Left colon (tissue), 2 donors: ENCODE measurements at regions not wholly inside any gene's neighbourhood (a gene's known extent, or its start where the extent isn't known, plus 50 kb on each side); places are given as distances from the start of the nearest gene placed in this dataset.

Experiments
- ATAC-seq: fragments of 200-7000 bp; cut with Tn5 transposase; one replicate; pipeline ENCODE4 v1.9.1; 2020; ENCODE audit warnings: mild to moderate bottlenecking, moderate library complexity
- DNase-seq, 2 donors: peaks; one replicate each; pipeline ENCODE4 v3.0.0-alpha.2; 2020
- intact Hi-C, 2 donors: fragments of 100-400 bp; cut with DNase I in 1 of 2; cut with micrococcal nuclease in 1 of 2; formaldehyde crosslinking; loops; one replicate each; pipeline versions ENCODE4 v1.11.2 to v1.14.0; 2022; cut with DNase I, micrococcal nuclease
- donor health status: DM: no; HTN: no; CAD: no.
- donor health status: DM: yes; HTN: yes; CAD: no.

DNA sequence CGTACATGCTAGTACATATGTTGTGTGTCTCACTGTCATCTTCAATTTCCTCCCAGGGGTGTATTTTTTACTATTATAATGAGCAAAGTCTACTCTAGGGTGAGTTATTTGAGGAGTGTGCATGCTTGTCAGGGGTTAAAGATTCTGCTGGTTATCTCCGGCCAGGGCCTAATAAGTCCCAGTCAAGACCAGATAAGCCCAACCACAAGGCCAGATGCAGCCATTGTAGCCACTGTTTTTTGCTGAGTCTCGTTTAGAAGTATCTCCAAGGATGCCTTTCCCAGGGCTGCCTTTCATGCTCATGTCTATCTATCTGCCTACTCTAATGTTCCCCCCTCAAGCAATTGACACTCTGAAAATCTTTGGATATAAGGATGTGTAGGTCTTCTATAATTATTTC is 300.5 kb downstream of the IPO8 start:
- no peak for ATAC-seq
- intact Hi-C loops: no loop called here

GRCh38 chr12:30391766-30392366 is 303.8 kb downstream of the IPO8 start:
- ATAC-seq: no peak
- intact Hi-C loops: no loop called here

More for the DNA sequence above, 300.5 kb downstream of the IPO8 start:
- DNase-seq: no peak

GRCh38 chr12:30385706-30386105 is 310.0 kb downstream of the IPO8 start:
- intact Hi-C loops: no loop called here
- DNase-seq: no peak

More at GRCh38 chr12:30391766-30392366, 303.8 kb downstream of the IPO8 start:
- no peak for DNase-seq

DNA sequence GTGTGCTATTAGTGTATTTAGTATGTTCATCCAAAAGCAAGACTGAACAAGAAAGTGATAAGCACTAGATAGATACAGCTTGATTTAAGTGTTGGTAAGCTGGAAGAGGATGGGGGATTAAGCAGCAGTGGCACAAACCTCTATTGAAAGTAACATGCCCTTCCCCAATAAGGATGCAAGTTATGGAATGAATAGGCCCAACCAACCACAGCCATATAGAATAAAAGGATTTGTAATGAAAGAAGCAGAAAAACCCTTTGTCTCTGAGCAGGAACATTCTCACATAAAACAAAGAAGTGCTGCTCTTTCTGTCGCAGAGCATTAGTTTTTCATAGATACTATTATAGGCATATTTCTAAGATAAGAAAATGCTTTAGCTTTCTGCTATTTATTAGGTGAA is 310.7 kb downstream of the IPO8 start:
- intact Hi-C loops: no loop called here
- DNase-seq: no peak
- no peak for ATAC-seq

More at GRCh38 chr12:30385706-30386105, 310.0 kb downstream of the IPO8 start:
- no peak for ATAC-seq

GRCh38 chr12:30378307-30378706 is 317.4 kb downstream of the IPO8 start:
- no peak for ATAC-seq

DNA sequence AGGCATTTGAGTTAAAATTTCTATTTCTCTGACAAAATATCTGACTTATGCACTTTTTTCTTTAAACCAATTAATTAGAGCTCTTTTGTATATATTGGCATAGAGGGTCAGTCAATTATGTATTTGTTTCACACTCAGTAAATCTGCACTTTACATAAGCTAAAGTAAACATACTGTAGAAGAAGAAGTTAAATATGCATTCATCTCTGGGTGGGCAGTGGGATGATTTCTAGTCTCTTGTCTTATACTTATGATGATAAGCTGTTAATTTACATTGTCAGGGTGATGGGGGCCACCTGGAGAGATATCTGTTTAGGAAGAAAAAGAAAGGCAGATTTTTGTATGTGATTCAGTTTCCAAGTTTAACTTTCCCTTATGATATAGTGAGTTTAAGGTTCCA is 330.8 kb downstream of the IPO8 start:
- intact Hi-C loops: no loop called here
- ATAC-seq (no peak), DNase-seq (no peak)

More at GRCh38 chr12:30378307-30378706, 317.4 kb downstream of the IPO8 start:
- no peak for DNase-seq
- intact Hi-C loops: no loop called here

DNA sequence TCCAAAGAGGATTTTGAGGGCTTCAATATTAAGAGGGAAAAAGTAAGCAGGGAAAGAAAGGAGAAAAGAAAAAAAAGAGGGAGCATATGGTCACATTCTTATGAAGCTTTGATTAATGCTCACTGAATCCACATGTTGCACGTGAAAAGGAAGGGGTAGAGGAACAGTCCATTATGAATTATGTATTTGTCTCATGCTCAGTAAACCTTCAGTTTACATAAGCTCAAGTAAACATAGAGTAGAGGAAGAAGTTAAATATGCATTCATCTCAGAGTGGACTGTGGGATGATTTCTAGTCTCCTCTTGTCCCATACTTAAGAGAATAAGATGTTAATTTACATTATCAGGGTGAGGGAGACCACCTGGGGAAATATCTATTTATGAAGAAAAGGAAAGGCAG is 334.5 kb downstream of the IPO8 start:
- intact Hi-C loops: no loop called here
- DNase-seq: no peak

DNA sequence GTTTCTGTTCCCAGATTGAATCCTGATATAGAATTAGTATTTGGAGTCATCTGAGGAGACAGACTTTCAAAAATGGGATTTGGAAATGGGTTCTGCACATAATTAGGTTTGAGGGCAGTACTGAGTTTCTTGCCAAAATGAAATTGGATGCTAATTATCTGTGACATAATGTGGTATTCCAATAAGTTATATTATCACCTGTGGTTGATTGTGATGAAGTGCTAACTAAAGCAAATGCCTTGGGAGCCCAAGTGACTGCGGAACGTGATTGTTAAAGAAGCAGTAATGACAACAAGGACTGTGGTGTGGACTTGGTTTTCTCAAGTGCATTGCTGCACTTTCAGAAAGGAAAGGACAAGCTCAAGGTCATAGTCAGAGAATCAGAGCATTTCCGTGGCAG is 337.0 kb downstream of the IPO8 start:
- ATAC-seq (no peak), DNase-seq (no peak)
- intact Hi-C loops: no loop called here

More for the DNA sequence above, 334.5 kb downstream of the IPO8 start:
- no peak for ATAC-seq

GRCh38 chr12:30357766-30358490 is 337.7 kb downstream of the IPO8 start:
- intact Hi-C loops: no loop called here
- DNase-seq: no peak
- ATAC-seq: no peak

DNA sequence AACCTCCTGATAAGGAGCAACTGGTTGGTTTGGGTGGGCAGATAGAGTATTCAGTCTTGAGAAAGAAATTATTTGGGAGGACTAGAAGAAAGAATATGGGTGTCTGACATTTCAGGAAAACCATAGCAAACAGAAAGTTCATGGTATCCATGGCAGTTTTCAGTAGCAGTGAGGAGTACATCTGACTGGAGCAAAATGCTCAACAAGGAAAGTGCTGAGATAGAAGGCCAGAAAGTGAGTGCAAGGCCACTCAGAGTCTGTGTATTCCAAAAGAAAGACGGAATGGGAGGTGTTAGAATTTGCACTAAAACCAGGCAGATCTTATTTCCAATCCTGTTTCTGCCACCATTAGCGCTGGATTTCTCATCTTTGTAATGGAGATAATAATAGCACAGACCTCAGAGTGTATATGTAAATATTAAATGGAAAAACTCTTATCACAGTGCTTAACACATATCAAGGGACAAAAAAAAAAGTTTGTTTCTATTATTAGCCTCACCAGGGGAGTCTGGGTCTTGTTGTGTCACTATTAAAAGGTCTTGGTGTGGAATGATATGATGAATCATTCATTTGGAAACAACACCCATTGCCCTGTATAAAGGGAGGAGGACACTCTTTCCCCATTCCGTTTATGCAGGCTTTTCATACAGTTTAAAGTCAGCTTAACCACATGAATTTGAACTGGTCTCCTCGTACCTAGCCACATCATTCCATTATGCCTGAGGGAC is 349.8 kb downstream of the IPO8 start:
- intact Hi-C loops: no loop called here
- no peak for ATAC-seq
- DNase-seq: no peak

GRCh38 chr12:30330565-30330964 is 365.1 kb downstream of the IPO8 start:
- ATAC-seq: no peak
- intact Hi-C loops: no loop called here
- DNase-seq: no peak

- DNase-seq: no peak
- intact Hi-C loops: no loop called here
- no peak for ATAC-seq
Measured at GRCh38 chr12:30329281-30329680, 366.4 kb downstream of the IPO8 start.

DNA sequence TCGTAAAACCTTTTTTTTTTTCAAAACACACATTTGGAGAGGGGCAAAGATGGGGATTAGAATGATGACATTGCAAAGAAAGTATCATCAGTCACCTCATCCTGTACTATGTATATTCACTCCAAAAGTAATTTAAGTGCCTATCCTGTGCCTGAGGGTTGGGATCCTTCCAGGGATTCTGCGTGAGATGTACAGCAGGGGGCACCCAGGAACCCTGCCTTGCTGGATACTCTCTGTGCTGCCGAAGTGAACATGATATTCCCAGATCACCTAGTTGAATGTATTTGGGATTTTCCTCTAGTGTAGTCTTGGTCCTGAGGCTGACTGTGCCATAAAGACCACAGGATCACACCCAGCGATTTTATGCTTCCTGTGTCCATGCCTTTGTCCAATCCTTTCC is 372.7 kb downstream of the IPO8 start:
- DNase-seq (no peak), ATAC-seq (no peak)
- intact Hi-C loops: no loop called here

- intact Hi-C loops: no loop called here
- ATAC-seq (no peak), DNase-seq (no peak)
Measured at GRCh38 chr12:30320561-30320960, 375.1 kb downstream of the IPO8 start.

GRCh38 chr12:30314506-30315100 is 381.1 kb downstream of the IPO8 start:
- ATAC-seq (no peak), DNase-seq (no peak)
- intact Hi-C loops: no loop called here

DNA sequence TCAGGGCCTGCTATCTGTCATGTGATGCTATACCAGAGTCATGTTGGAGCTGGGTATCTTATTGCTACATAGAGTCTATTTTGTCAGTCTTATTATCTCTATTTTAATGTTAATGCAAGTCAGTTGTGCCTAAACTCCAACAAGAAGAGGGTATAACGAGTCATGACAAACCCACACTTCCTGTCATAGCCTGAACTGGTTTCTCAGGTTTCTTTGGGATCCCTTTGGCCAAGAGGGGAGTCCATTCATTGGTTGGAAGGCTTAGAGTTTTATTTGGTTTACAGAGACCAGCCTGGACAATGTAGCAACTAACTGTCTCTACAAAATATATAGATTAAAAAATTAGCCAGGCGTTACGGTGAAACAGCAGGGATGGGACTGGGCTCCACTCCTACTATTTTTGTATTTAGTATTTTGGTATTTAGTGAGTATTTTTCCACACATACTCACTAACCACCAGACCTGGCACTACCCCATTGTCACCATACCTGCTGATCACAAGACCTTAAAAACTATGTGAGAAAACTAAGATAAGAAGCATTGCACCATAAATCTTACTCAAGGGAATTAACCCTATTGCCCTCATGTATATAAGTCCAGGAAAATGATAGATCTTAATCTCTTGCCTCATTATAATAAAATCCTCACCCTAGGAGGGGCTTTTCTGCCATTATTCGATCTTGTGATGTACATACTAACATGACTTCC is 387.5 kb downstream of the IPO8 start:
- ATAC-seq (no peak), DNase-seq (no peak)
- intact Hi-C loops: no loop called here

DNA sequence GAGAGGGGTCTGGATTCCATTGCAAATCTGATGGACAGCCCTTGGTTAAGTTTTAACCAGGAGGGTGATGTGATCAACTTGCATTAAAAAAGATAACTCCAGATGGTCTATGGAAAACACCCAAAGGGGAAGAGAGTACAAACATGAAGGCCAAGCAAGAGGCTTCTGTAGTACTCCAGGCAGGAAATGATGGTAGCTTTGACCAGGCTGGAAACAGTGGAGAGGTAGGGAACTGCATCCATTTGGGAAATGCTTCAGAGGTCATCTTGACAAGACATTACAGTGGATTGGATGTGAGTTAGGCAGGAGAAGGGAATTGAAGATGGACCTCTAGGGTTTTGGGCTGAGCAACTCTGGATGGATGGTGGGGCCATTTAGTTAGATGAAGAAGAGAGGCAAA is 391.1 kb downstream of the IPO8 start:
- intact Hi-C loops: no loop called here
- DNase-seq: no peak
- no peak for ATAC-seq

DNA sequence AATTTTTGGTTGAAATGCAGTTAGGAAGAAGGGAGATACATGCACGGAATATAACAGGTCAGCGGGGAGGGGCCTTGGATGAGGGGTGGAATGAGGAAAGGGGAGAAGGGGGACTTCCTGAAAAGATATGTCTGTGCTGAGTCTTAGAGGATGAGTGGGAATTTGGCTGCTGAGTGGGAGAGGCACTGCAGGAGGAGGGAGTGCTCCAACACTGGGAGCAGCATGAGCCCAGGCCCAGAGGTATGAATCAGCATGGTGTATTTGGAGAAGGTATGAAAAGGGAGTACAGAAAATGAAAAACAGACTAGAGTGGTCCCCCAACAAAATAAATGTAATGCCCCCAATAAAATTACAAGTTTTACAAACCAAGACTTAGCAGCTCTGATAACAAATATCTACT is 394.4 kb downstream of the IPO8 start:
- ATAC-seq (no peak), DNase-seq (no peak)
- intact Hi-C loops: no loop called here

DNA sequence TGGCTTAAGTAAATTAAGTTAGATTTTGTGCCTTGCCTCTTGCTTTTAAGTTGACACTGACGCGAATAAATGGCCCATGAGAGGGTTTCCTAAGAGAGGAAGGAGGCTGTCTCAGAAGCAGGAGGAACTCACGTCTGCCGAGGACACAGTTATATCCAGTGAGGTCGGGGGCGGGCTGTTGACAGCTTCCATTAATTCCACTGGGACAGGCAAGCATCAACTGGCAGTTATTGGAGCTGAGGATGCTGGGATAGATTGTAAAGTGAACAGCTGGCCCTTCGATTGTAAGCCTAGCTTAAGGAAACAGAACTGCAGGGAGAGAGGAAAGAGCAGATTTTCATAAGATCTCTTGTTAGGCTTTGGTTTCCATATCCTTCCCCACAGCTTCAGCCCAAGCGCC is 399.2 kb downstream of the IPO8 start:
- intact Hi-C loops: no loop called here
- no peak for DNase-seq
- no peak for ATAC-seq
